HFF-Myc (cell line): ENCODE measurements at regions not wholly inside any gene's neighbourhood (a gene's known extent, or its start where the extent isn't known, plus 50 kb on each side); places are given as distances from the start of the nearest gene placed in this dataset.

Experiments used
- DNase-seq: peaks from one replicate; pipeline ENCODE4 v3.0.0-alpha.2; 2011; ENCODE audit warnings: low read depth; ENCODE audit errors: extremely low read depth
- H3K4me3 ChIP-seq: replicated peaks from 2 replicates; pipeline ENCODE4 v1.5.1; 2011; ENCODE audit warnings: low read depth, mild to moderate bottlenecking, control low read depth, low read length
- TF ChIP-seq, protein P1 (sequence below): IDR thresholded peaks from 2 replicates; pipeline ENCODE4 v1.5.1; 2012; ENCODE audit warnings: mild to moderate bottlenecking, low read depth, low read length, control low read depth; ENCODE audit errors: missing control alignments

DNA sequence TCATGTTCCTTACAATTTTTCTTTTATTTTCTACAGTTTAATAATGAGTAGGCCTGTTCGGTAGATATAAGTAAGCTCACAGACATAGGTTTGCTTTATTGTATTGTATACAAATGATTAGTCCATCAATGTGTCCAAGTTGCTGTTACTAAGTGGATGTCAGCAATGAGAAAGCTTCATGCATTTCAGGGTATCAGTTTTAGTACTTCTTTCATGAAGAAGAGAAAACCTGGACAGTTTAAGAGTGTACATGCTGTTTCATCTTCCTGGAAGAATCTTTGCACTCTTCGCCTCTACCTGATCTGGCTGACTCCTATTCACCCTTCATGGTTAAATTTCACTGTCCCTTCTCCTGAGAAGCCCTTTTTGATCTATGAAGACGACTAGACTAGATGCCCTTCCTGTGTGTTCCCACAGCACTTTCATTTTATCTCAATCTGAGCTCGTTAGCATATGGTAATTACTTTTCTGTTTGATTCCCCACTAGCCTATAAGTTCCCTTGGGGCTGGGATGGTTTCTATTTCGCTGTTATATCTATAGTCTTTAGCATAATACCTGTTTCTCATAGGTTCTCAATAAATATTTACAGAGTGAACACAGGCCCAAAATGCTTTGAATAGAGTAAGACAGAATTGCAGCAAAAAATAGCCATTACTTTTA lies 70.7 kb downstream of the CETN3 start:
- TF ChIP-seq, protein P1, sequence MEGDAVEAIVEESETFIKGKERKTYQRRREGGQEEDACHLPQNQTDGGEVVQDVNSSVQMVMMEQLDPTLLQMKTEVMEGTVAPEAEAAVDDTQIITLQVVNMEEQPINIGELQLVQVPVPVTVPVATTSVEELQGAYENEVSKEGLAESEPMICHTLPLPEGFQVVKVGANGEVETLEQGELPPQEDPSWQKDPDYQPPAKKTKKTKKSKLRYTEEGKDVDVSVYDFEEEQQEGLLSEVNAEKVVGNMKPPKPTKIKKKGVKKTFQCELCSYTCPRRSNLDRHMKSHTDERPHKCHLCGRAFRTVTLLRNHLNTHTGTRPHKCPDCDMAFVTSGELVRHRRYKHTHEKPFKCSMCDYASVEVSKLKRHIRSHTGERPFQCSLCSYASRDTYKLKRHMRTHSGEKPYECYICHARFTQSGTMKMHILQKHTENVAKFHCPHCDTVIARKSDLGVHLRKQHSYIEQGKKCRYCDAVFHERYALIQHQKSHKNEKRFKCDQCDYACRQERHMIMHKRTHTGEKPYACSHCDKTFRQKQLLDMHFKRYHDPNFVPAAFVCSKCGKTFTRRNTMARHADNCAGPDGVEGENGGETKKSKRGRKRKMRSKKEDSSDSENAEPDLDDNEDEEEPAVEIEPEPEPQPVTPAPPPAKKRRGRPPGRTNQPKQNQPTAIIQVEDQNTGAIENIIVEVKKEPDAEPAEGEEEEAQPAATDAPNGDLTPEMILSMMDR: no peak
- no peak for DNase-seq
- H3K4me3 ChIP-seq: no peak overlapping the region

DNA sequence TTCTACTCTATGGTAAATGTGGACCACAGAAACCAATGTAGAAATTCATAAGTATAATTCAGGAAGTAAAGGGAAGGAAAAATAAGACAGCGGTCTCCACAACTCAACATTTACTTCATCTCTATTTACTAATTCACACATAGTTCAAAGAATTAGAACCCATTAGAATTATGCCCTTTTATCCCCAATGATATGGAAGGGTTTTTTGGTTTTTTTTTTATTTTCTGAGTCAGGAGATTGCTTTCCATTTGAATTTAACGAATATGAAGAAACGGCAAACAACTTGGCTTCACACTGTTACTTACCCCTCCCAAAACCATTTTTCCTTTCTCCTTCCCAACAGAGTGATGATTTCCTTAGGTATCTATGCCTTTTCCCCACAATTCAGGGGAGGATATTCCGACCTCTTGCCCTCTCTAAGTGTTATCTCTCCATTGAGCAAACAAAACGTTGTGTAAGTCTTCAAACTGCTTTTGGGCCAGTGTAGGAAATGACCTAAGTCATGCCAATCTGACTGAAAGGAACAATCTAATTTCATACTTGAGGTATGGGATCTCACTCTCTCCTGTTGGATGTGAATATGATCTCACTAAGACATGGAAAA lies 72.0 kb downstream of the CETN3 start:
- no peak overlapping the region for H3K4me3 ChIP-seq
- DNase-seq: no peak
- TF ChIP-seq, protein P1: no peak

DNA sequence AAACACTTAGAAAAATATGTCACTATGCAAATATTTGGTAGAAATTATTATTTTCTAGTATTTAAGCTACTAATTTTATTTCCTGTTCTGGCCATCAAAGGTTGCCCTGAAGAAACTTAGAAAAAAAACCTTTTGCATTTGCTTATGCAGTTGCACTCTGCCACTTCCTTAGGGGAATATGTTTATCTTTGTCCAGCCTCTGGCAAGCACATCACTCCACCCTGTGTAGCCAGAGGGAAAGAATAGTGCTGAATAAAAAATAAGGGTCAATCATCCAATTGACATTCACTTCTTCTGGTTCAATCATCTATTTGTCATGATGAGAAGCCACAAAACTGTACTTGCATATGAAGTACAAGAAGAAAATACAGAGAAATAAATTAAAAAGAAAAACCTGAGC lies 72.8 kb downstream of the CETN3 start:
- TF ChIP-seq, protein P1: no peak
- DNase-seq: no peak
- H3K4me3 ChIP-seq: no peak overlapping the region

DNA sequence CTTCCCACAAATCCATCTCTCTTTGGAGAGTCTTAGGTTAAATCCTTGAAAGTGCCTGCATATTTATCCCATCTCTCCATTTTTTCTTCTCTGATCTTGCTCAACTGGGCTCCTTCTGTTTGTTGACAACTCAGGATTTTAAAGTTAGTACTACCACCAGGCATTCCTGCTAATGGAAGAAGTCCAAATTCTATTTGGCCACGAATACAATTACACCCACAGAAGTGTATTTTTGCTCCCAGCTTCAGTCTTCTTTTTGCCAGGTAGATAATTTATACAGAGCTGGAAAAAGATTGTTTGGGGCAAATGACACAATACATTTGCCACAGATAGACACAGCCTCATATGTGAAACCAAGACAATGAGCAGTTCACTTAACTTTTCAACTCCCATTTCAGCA lies 74.8 kb downstream of the CETN3 start:
- TF ChIP-seq, protein P1: no peak
- DNase-seq: no peak
- H3K4me3 ChIP-seq: no peak overlapping the region

DNA sequence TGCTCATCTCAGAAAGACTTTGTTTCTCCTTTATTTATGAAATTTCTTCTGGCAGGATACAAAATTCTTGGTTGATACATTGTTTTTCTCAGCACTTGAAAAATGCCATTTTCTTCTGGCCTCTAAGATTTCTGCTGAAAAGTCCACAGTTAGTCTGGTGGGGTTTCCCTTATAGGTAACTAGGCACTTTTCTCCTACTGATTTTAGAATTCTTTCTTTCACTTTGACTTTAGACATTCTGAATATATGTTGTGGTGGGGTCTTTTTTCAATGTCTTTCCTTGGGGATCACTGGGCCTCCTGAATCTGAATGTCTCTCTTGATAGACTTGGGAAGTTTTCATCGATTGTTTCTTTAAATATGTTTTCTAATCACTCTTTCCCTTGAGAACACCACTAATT lies 79.6 kb downstream of the CETN3 start:
- TF ChIP-seq, protein P1: no peak
- no peak for DNase-seq
- H3K4me3 ChIP-seq: no peak overlapping the region

DNA sequence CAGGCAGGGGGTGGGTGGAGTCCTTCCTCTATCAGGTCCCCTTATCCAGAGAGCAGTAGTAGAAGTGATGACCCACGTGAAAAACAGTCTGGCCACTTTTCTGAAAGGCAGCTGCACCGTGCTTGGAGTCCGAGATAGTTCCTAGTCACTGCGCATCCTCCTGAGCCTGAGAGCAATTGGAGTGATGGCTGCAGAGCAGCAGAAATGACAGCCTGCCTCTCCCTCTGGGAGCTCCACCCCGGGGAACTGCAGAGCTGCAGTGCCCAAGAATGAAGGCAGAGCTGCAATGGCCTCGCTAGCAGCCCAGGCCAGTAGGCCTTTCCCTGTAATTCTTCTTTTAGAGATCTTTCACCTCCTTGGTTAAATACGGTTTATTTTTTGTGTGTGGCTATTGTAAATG lies 82.6 kb downstream of the CETN3 start:
- TF ChIP-seq, protein P1: no peak
- DNase-seq: no peak
- H3K4me3 ChIP-seq: no peak overlapping the region
